Endothelial cell of umbilical vein (primary cell): ENCODE measurements at regions not wholly inside any gene's neighbourhood (a gene's known extent, or its start where the extent isn't known, plus 50 kb on each side); places are given as distances from the start of the nearest gene placed in this dataset.

ENCODE experiments used
- BruUV-seq: library from RNA; stranded (reverse); fragments of 400-500 nt; replicated peaks from 2 replicates; lab custom pipeline; 2021; lab: Mats Ljungman, UMichigan
- CTCF ChIA-PET: fragments of 300-600, 350-600 bp; sonication (Branson Sonifier 250); formaldehyde crosslinking; loops from one replicate; lab custom pipeline; 2021; ENCODE audit warnings: antibody characterized with exemption, inconsistent platforms; lab: Charles Lee
- POLR2A ChIA-PET: fragments of 300-600, 350-600 bp; sonication (Branson Sonifier 250); formaldehyde crosslinking; loops from one replicate; lab custom pipeline; 2021; ENCODE audit warnings: antibody characterized with exemption, inconsistent platforms; lab: Charles Lee
- DNase-seq: peaks from one replicate; pipeline ENCODE4 v3.0.0-alpha.2; 2011; ENCODE audit warnings: low read depth, low spot score
- FAIRE-seq: peaks from 2 replicates; lab custom pipeline; 2011; peaks lifted over from hg19 to GRCh38; lab: Jason Lieb, UNC
- H2AFZ ChIP-seq: 2 replicates; pipeline ENCODE4 v1.6.0; 2012; ENCODE audit warnings: low read depth, low read length, control low read depth, inconsistent platforms
- H3K27ac ChIP-seq: 2 replicates; pipeline ENCODE4 v1.5.1; 2011; ENCODE audit warnings: low read depth, mild to moderate bottlenecking, control low read depth, low read length, moderate library complexity; ENCODE audit not compliant: insufficient read depth
- H3K27me3 ChIP-seq, 2 experiments: 2 replicates each; pipeline versions ENCODE4 v1.6.0 to v1.6.1; 2011; ENCODE audit warnings: low read length in 2 of 2, mixed read lengths in 1 of 2; ENCODE audit not compliant: control insufficient read depth in 2 of 2, insufficient read depth in 2 of 2
- H3K36me3 ChIP-seq, 2 experiments: 2 replicates in 1 of 2; 3 replicates in 1 of 2; pipeline ENCODE4 v1.5.1; 2011; ENCODE audit warnings: low read length in 2 of 2, mild to moderate bottlenecking in 1 of 2, moderate library complexity in 1 of 2; ENCODE audit not compliant: control insufficient read depth in 2 of 2, insufficient read depth in 2 of 2; ENCODE audit errors: extremely low read depth in 1 of 2
- H3K4me1 ChIP-seq: 3 replicates; pipeline ENCODE4 v1.5.1; 2011; ENCODE audit warnings: mild to moderate bottlenecking, low read length; ENCODE audit not compliant: control insufficient read depth, insufficient read depth; ENCODE audit errors: extremely low read depth
- H3K4me2 ChIP-seq: 2 replicates; pipeline ENCODE4 v1.6.1; 2011; ENCODE audit warnings: low read length, control low read depth, mixed read lengths; ENCODE audit not compliant: insufficient read depth
- H3K4me3 ChIP-seq, 3 experiments: fragments of 200-600 bp in 1 of 3; sonication (generic), shearing (Covaris generic) in 1 of 3; replicated peaks in 1 of 3; 2 replicates each; pipeline ENCODE4 v1.5.1; 2011 to 2016; ENCODE audit warnings: control low read depth in 3 of 3, low read length in 3 of 3, mild to moderate bottlenecking in 2 of 3, inconsistent platforms in 1 of 3, low read depth in 1 of 3, moderate library complexity in 1 of 3; ENCODE audit not compliant: insufficient read depth in 1 of 3
- H3K79me2 ChIP-seq: 2 replicates; pipeline ENCODE4 v1.6.0; 2012; ENCODE audit warnings: low read length, inconsistent platforms; ENCODE audit not compliant: control insufficient read depth, insufficient read depth
- H3K9ac ChIP-seq: replicated peaks from 2 replicates; pipeline ENCODE3; 2011; ENCODE audit warnings: low read length, control low read depth; ENCODE audit not compliant: insufficient read depth; ENCODE audit errors: extremely low read depth
- H3K9me1 ChIP-seq: replicated peaks from 3 replicates; pipeline ENCODE4 v1.6.0; 2011; ENCODE audit warnings: mild to moderate bottlenecking, low read length; ENCODE audit not compliant: control insufficient read depth, insufficient read depth; ENCODE audit errors: extremely low read depth
- H3K9me3 ChIP-seq: replicated peaks from 2 replicates; pipeline ENCODE4 v1.5.1; 2012; ENCODE audit warnings: low read length, inconsistent platforms; ENCODE audit not compliant: control insufficient read depth, insufficient read depth
- H4K20me1 ChIP-seq: replicated peaks from 2 replicates; pipeline ENCODE3; 2011; ENCODE audit warnings: mild to moderate bottlenecking, low read length; ENCODE audit not compliant: control insufficient read depth, insufficient read depth; ENCODE audit errors: extremely low read depth
- CTCF ChIP-seq, 2 donors: IDR thresholded peaks; 1 replicate in 1 of 2; 2 replicates in 1 of 2; pipeline ENCODE4 v1.5.1; 2011; ENCODE audit warnings: low read length in 2 of 2, mild to moderate bottlenecking in 2 of 2, moderate library complexity in 2 of 2, control low read depth in 1 of 2, inconsistent platforms in 1 of 2, low read depth in 1 of 2; ENCODE audit not compliant: insufficient read depth in 1 of 2; ENCODE audit errors: extremely low read depth in 1 of 2
- FOS ChIP-seq: IDR thresholded peaks from 2 replicates; pipeline ENCODE4 v1.6.1; 2011; ENCODE audit warnings: mild to moderate bottlenecking, low read length, moderate library complexity, borderline replicate concordance; ENCODE audit not compliant: insufficient read depth
- GATA2 ChIP-seq: IDR thresholded peaks from 2 replicates; pipeline ENCODE4 v1.7.0; 2011; ENCODE audit warnings: low read depth, mild to moderate bottlenecking, moderate library complexity, mixed read lengths, low read length; ENCODE audit not compliant: insufficient read length, insufficient read depth
- JUN ChIP-seq: IDR thresholded peaks from 2 replicates; pipeline ENCODE4 v1.6.1; 2011; ENCODE audit warnings: borderline replicate concordance, low read depth; ENCODE audit not compliant: insufficient read length, insufficient read depth
- MAX ChIP-seq: IDR thresholded peaks from 2 replicates; pipeline ENCODE4 v1.6.1; 2011; ENCODE audit not compliant: insufficient read depth, insufficient read length
- POLR2AphosphoS5 ChIP-seq: IDR thresholded peaks from 2 replicates; pipeline ENCODE4 v1.6.1; 2012; ENCODE audit warnings: low read depth, mild to moderate bottlenecking, control low read depth, low read length, moderate library complexity; ENCODE audit not compliant: insufficient read depth
- dilution Hi-C: fragments of 300-500 bp; cut with MboI; formaldehyde crosslinking; loops from one replicate; pipeline ENCODE4 v1.15.0; 2019; ENCODE audit warnings: low sequenced_read_pairs; ENCODE audit not compliant: extremely low pct_ligation_motif_present
- intact Hi-C: fragments of 100-400 bp; cut with micrococcal nuclease; formaldehyde crosslinking; loops from one replicate; pipeline ENCODE4 v1.10.0; 2022

- DNase-seq: no peak
- BruUV-seq: no TSS peak
These were observed 67.7 kb upstream of the FCN1 start for GRCh38 chr9:134985451-134985850.

More at GRCh38 chr9:134985451-134985850, 67.7 kb upstream of the FCN1 start:
- no peaks in the 10 kb centered on the region for H3K27me3 ChIP-seq
- no peaks in the 10 kb centered on the region for H3K9me1 ChIP-seq
- H3K9me3 ChIP-seq: peaks cover 1% of the 10 kb centered on the region
- no peak overlapping the region for H3K4me2 ChIP-seq
- no peak for FAIRE-seq
- H2AFZ ChIP-seq: no peak overlapping the region
- no peaks in the 10 kb centered on the region for H4K20me1 ChIP-seq
- intact Hi-C loops (no loop called here), dilution Hi-C loops (no loop called here)
- H3K79me2 ChIP-seq: no peaks in the 10 kb centered on the region
- H3K27ac ChIP-seq: no peak overlapping the region
- CTCF ChIA-PET: no interaction called here
- no peaks in the 10 kb centered on the region for H3K36me3 ChIP-seq
- no peak overlapping the region for H3K9ac ChIP-seq
- TF ChIP-seq JUN (no peak), GATA2 (no peak), FOS (no peak), MAX (no peak), POLR2AphosphoS5 (no peak), CTCF (IDR thresholded peaks at IDR 0.05; ENCODE audit: extremely low read depth in 1 of 2, insufficient read depth in 1 of 2, low read depth in 1 of 2, low read length in 2 of 2) (no peak)
- H3K4me1 ChIP-seq: no peaks in the 10 kb centered on the region
- no peak overlapping the region for H3K4me3 ChIP-seq
- POLR2A ChIA-PET: no interaction called here
